Esophagus (tissue), 2 donors: ENCODE measurements at regions not wholly inside any gene's neighbourhood (a gene's known extent, or its start where the extent isn't known, plus 50 kb on each side); places are given as distances from the start of the nearest gene placed in this dataset.

ENCODE experiments used
- H3K27ac ChIP-seq, 2 donors: one replicate each; pipeline ENCODE4 v1.5.1; 2013; ENCODE audit warnings: low read depth in 2 of 2, mild to moderate bottlenecking in 2 of 2, inconsistent platforms in 1 of 2, low read length in 1 of 2, moderate library complexity in 1 of 2
- H3K27me3 ChIP-seq, 2 donors: one replicate each; pipeline ENCODE4 v1.6.1; 2013; ENCODE audit warnings: low read length in 2 of 2, control low read depth in 1 of 2, mild to moderate bottlenecking in 1 of 2; ENCODE audit not compliant: insufficient read depth in 2 of 2, control insufficient read depth in 1 of 2
- H3K36me3 ChIP-seq, 2 donors: one replicate each; pipeline ENCODE4 v1.6.1; 2013; ENCODE audit warnings: low read length in 1 of 2; ENCODE audit not compliant: control insufficient read depth in 2 of 2, insufficient read depth in 2 of 2
- H3K4me1 ChIP-seq, 2 donors: one replicate each; pipeline ENCODE4 v1.6.1; 2013; ENCODE audit warnings: low read length in 1 of 2; ENCODE audit not compliant: control insufficient read depth in 2 of 2, insufficient read depth in 2 of 2
- H3K4me3 ChIP-seq, 2 donors: one replicate each; pipeline ENCODE4 v1.5.1; 2013; ENCODE audit warnings: low read length in 2 of 2, mild to moderate bottlenecking in 2 of 2, low read depth in 1 of 2, moderate library complexity in 1 of 2
- H3K9me3 ChIP-seq, 2 donors: one replicate each; pipeline ENCODE4 v1.6.1; 2013; ENCODE audit warnings: mild to moderate bottlenecking in 2 of 2, low read depth in 1 of 2, low read length in 1 of 2, moderate library complexity in 1 of 2; ENCODE audit not compliant: control insufficient read depth in 2 of 2, insufficient read depth in 1 of 2
- WGBS, 2 donors: extraction: QIAGEN DNeasy Blood & Tissue Kit; methylation state at CpG; one replicate each; pipeline ENCODE4 v1.1.7; 2013; 5-methylcytosine and 5-hydroxymethylcytosine counted together
- donor health status: healthy with polysubstance abuse.
- donor health status: Bipolar disorder and iron deficiency.

- Histone ChIP-seq H3K27ac (no peak overlapping the region), H3K9me3 (peaks cover 0 to 4% of the 10 kb centered on the region in 2 donors), H3K27me3 (no peaks in the 10 kb centered on the region), H3K4me1 (no peaks in the 10 kb centered on the region), H3K4me3 (no peak overlapping the region), H3K36me3 (no peaks in the 10 kb centered on the region)
- WGBS, 2 donors: 0 to 88% methylated on average over 1 of the region's 1 CpG
These were observed 142.6 kb downstream of the CARTPT start for GRCh38 chr5:71861682-71862081.

- Histone ChIP-seq H3K36me3 (no peaks in the 10 kb centered on the region), H3K27me3 (no peaks in the 10 kb centered on the region), H3K4me1 (no peaks in the 10 kb centered on the region), H3K9me3 (peaks cover 0 to 4% of the 10 kb centered on the region in 2 donors), H3K4me3 (no peak overlapping the region), H3K27ac (no peak overlapping the region)
- WGBS, 2 donors: 51 to 66% methylated on average over 1 of the region's 1 CpG
These were observed 143.0 kb downstream of the CARTPT start for GRCh38 chr5:71862087-71862486.

GRCh38 chr5:71862507-71863060 is 143.5 kb downstream of the CARTPT start:
- H3K36me3 ChIP-seq: no peaks in the 10 kb centered on the region
- no peak overlapping the region for H3K4me3 ChIP-seq
- no peak overlapping the region for H3K27ac ChIP-seq
- 0 to 6% methylated on average over 1 of the region's 1 CpG for WGBS, 2 donors
- no peaks in the 10 kb centered on the region for H3K4me1 ChIP-seq
- peaks cover 0 to 4% of the 10 kb centered on the region in 2 donors for H3K9me3 ChIP-seq
- H3K27me3 ChIP-seq: no peaks in the 10 kb centered on the region

- no peaks in the 10 kb centered on the region for H3K36me3 ChIP-seq
- H3K4me3 ChIP-seq: no peak overlapping the region
- no peaks in the 10 kb centered on the region for H3K4me1 ChIP-seq
- no peaks in the 10 kb centered on the region for H3K27me3 ChIP-seq
- H3K9me3 ChIP-seq: peaks cover 0 to 4% of the 10 kb centered on the region in 2 donors
- 26 to 51% methylated on average over 8 of the region's 8 CpGs for WGBS, 2 donors
- H3K27ac ChIP-seq: no peak overlapping the region
These were observed 145.9 kb downstream of the CARTPT start for GRCh38 chr5:71864730-71865601.

- Histone ChIP-seq H3K9me3 (peaks cover 0 to 4% of the 10 kb centered on the region in 2 donors), H3K4me1 (no peaks in the 10 kb centered on the region), H3K27ac (no peak overlapping the region), H3K36me3 (no peaks in the 10 kb centered on the region), H3K27me3 (no peaks in the 10 kb centered on the region), H3K4me3 (no peak overlapping the region)
- WGBS, 2 donors: 64 to 70% methylated on average over 3 of the region's 3 CpGs
These were observed 146.7 kb downstream of the CARTPT start for GRCh38 chr5:71865665-71866320.

- no peaks in the 10 kb centered on the region for H3K27me3 ChIP-seq
- no peak overlapping the region for H3K27ac ChIP-seq
These were observed 153.3 kb downstream of the CARTPT start for GRCh38 chr5:71872311-71872864.

GRCh38 chr5:71873191-71873591 is 154.1 kb downstream of the CARTPT start:
- Histone ChIP-seq H3K4me1 (no peaks in the 10 kb centered on the region), H3K9me3 (no peaks in the 10 kb centered on the region), H3K27me3 (no peaks in the 10 kb centered on the region), H3K4me3 (no peak overlapping the region), H3K27ac (no peak overlapping the region), H3K36me3 (no peaks in the 10 kb centered on the region)
- 35 to 39% methylated on average over 1 of the region's 1 CpG for WGBS, 2 donors

More at GRCh38 chr5:71872311-71872864, 153.3 kb downstream of the CARTPT start:
- no peaks in the 10 kb centered on the region for H3K4me1 ChIP-seq
- no peak overlapping the region for H3K4me3 ChIP-seq
- 64 to 70% methylated on average over 6 of the region's 6 CpGs for WGBS, 2 donors
- H3K36me3 ChIP-seq: no peaks in the 10 kb centered on the region
- no peaks in the 10 kb centered on the region for H3K9me3 ChIP-seq

GRCh38 chr5:71874521-71874920 is 155.4 kb downstream of the CARTPT start:
- H3K9me3 ChIP-seq: no peaks in the 10 kb centered on the region
- no peak overlapping the region for H3K27ac ChIP-seq
- H3K27me3 ChIP-seq: no peaks in the 10 kb centered on the region
- no peak overlapping the region for H3K4me3 ChIP-seq
- no peaks in the 10 kb centered on the region for H3K36me3 ChIP-seq
- WGBS, 2 donors: 37 to 48% methylated on average over 2 of the region's 2 CpGs
- no peaks in the 10 kb centered on the region for H3K4me1 ChIP-seq

GRCh38 chr5:71877511-71877910 is 158.4 kb downstream of the CARTPT start:
- Histone ChIP-seq H3K27ac (no peak overlapping the region), H3K36me3 (no peaks in the 10 kb centered on the region), H3K4me3 (no peak overlapping the region), H3K27me3 (no peaks in the 10 kb centered on the region), H3K4me1 (no peaks in the 10 kb centered on the region), H3K9me3 (no peaks in the 10 kb centered on the region)
- WGBS, 2 donors: 84 to 85% methylated on average over 1 of the region's 1 CpG
